ENCODE measurements at regions not wholly inside any gene's neighbourhood (a gene's known extent, or its start where the extent isn't known, plus 50 kb on each side); places are given as distances from the start of the nearest gene placed in this dataset.
"Not testable (repeated sequence)": the region's sequence is repeated elsewhere in the genome, so short reads cannot be mapped to it uniquely, and the experiment has no call there.

- Histone ChIP-seq H3K4me1 (ENCODE audit: low read depth) (no peaks in the 10 kb centered on the region), H3K4me3 (no peak overlapping the region), H3K36me3 (ENCODE audit: low read depth) (no peaks in the 10 kb centered on the region), H3K9me3 (no peaks in the 10 kb centered on the region)
- ATAC-seq (no peak), DNase-seq (no peak)
- intact Hi-C loops (cut with DNase I, micrococcal nuclease) = no loop called here
- no peak for TF ChIP-seq CTCF (IDR thresholded peaks at IDR 0.05)
Observed at GRCh38 chr13:90485436-90485835, 862.1 kb upstream of the MIR17HG start.

DNA sequence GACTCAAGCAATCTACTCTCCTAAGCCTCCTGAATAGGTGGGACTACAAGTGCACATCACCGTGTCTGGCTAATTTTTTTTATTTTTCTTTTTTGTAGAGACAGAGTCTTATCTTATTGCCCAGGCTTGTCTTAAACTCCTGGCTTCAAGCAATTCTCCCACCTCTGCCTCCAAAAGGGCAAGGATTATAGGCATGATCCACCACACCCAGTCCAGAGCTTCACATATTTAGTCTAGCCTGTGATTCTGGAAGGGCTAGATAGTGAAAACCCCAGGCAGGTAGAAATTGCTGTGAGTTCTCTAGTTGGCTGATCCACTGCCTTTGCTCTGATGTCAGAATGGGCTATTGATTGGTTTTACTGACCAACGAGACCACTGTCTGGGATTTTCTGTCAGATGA lies 854.6 kb upstream of the MIR17HG start:
- Histone ChIP-seq H3K36me3 (ENCODE audit: low read depth) (no peaks in the 10 kb centered on the region), H3K4me3 (no peak overlapping the region), H3K4me1 (ENCODE audit: low read depth) (no peaks in the 10 kb centered on the region), H3K9me3 (peaks cover 2% of the 10 kb centered on the region)
- ATAC-seq (no peak), DNase-seq (no peak)
- intact Hi-C loops (cut with DNase I, micrococcal nuclease) = no loop called here
- TF ChIP-seq CTCF (IDR thresholded peaks at IDR 0.05) = no peak

DNA sequence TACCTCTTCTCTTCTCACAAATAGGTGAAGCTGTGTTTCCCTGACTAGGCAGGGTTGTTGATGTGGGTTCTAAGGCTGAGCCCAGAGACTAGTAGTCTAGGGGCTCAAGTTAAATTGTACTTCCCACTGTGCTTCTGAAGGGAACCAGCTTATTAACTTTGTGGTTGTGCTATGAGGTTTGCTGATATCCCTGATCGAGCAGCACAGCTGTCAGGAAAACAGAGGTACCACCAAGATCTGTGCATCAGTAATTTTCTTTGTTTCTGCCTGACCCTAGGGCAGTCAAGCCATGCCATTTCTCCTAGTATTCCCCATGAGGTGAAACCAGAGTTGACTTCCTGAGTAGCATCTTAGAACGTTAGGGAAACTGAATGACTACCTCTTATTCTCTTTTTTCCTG lies 853.8 kb upstream of the MIR17HG start:
- intact Hi-C loops (cut with DNase I, micrococcal nuclease) = no loop called here
- no peak for DNase-seq
- ATAC-seq = no peak

GRCh38 chr13:90494849-90495248 lies 852.6 kb upstream of the MIR17HG start:
- intact Hi-C loops (cut with DNase I, micrococcal nuclease); H3K9me3 ChIP-seq; H3K4me1 ChIP-seq (ENCODE audit: low read depth); H3K36me3 ChIP-seq (ENCODE audit: low read depth); DNase-seq; ATAC-seq; H3K4me3 ChIP-seq: not testable (repeated sequence)

More for the DNA sequence above, 853.8 kb upstream of the MIR17HG start:
- H3K4me3 ChIP-seq = no peak overlapping the region
- H3K9me3 ChIP-seq = peaks cover 2% of the 10 kb centered on the region
- H3K36me3 ChIP-seq (ENCODE audit: low read depth) = no peaks in the 10 kb centered on the region
- H3K4me1 ChIP-seq (ENCODE audit: low read depth) = no peaks in the 10 kb centered on the region
- no peak for TF ChIP-seq CTCF (IDR thresholded peaks at IDR 0.05)

GRCh38 chr13:90498096-90498495 lies 849.4 kb upstream of the MIR17HG start:
- no peak for DNase-seq
- Histone ChIP-seq H3K4me1 (ENCODE audit: low read depth) (no peaks in the 10 kb centered on the region), H3K36me3 (ENCODE audit: low read depth) (no peaks in the 10 kb centered on the region), H3K9me3 (peaks cover 2% of the 10 kb centered on the region), H3K4me3 (no peak overlapping the region)
- TF ChIP-seq CTCF (IDR thresholded peaks at IDR 0.05) = no peak
- ATAC-seq = no peak
- intact Hi-C loops (cut with DNase I, micrococcal nuclease) = no loop called here

DNA sequence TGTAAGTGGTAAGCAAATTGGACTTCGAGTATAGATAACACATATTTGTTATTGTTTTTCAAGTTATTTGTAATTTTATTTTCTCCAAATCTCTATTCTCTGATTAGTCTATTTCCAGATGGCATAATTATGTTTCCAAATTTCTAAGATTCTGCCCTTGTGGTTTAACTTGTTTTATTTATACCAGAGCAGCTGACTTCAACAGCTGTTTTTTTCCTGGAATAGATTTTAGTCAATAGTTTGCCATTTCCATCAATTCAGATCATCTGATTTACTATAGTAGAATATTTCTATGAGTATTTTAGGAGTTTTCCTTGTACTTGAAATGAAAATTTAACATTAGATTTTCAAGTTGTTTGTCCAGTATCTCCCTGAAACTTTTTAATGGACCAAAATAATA lies 848.7 kb upstream of the MIR17HG start:
- DNase-seq (no peak), ATAC-seq (no peak)
- no peaks in the 10 kb centered on the region for H3K4me1 ChIP-seq (ENCODE audit: low read depth)
- TF ChIP-seq CTCF (IDR thresholded peaks at IDR 0.05) = no peak
- H3K4me3 ChIP-seq = no peak overlapping the region
- peaks cover 2% of the 10 kb centered on the region for H3K9me3 ChIP-seq
- intact Hi-C loops (cut with DNase I, micrococcal nuclease) = no loop called here
- no peaks in the 10 kb centered on the region for H3K36me3 ChIP-seq (ENCODE audit: low read depth)
